ENCODE measurements at regions not wholly inside any gene's neighbourhood (a gene's known extent, or its start where the extent isn't known, plus 50 kb on each side); places are given as distances from the start of the nearest gene placed in this dataset.

GRCh38 chr1:19024532-19024931, 68.1 kb upstream of the IFFO2 start:
- no peaks in the 10 kb centered on the region for H3K79me2 ChIP-seq (ENCODE audit: insufficient read depth)
- 40% methylated on average over 4 of the region's 4 CpGs for WGBS (ENCODE audit: low lambda C conversion rate)
- H3K27ac ChIP-seq (ENCODE audit: low read depth in 2 of 2, low read length in 1 of 2), result no peak overlapping the region
- H4K20me1 ChIP-seq (ENCODE audit: insufficient read depth), result no peaks in the 10 kb centered on the region
- H3F3A ChIP-seq (replicated peaks; ENCODE audit: insufficient read depth), result no peaks in the 10 kb centered on the region
- DNase-seq, result no peak
- H3K9ac ChIP-seq, result no peak overlapping the region
- peaks cover 9% of the 10 kb centered on the region; the same call in 1 of the 2 replicates for H3K9me3 ChIP-seq
- ChIA-PET CTCF (no interaction called here), POLR2A (no interaction called here)
- peaks cover 0 to 2% of the 10 kb centered on the region in 2 experiments; a peak in 1 of 4 replicates for H3K4me1 ChIP-seq (ENCODE audit: control insufficient read depth in 1 of 2, insufficient read depth in 2 of 2, low read depth in 1 of 2, low read length in 1 of 2)
- TF ChIP-seq MEF2A (IDR thresholded peaks at IDR 0.05; ENCODE audit: borderline replicate concordance, low read depth), result no peak
- TF ChIP-seq GABPA (IDR thresholded peaks at IDR 0.05; ENCODE audit: low read depth), result no peak
- no peak for TF ChIP-seq FOXJ3 (CRISPR knock-in tag; IDR thresholded peaks at IDR 0.05)
- TF ChIP-seq SIN3A (IDR thresholded peaks at IDR 0.05; ENCODE audit: borderline replicate concordance, low read depth, low read length), result no peak
- TF ChIP-seq TCF12 (IDR thresholded peaks at IDR 0.05), result no peak
- no peak for TF ChIP-seq SMC3 (IDR thresholded peaks at IDR 0.05; ENCODE audit: low read depth, low read length)
- no peak for TF ChIP-seq NRF1 (IDR thresholded peaks at IDR 0.05; ENCODE audit: low read depth, low read length)
- no peak for TF ChIP-seq JUND (IDR thresholded peaks at IDR 0.05)
- no peak overlapping the region for H2AFZ ChIP-seq (ENCODE audit: low read depth)
- H3K4me2 ChIP-seq, result no peak overlapping the region
- no peak overlapping the region for H3K4me3 ChIP-seq (ENCODE audit: low read depth in 2 of 2, low read length in 1 of 2)
- H3K27me3 ChIP-seq (ENCODE audit: insufficient read depth), result no peaks in the 10 kb centered on the region
- H3K36me3 ChIP-seq (replicated peaks in 1 of 2; ENCODE audit: control insufficient read depth in 1 of 2, insufficient read depth in 2 of 2, low read length in 1 of 2), result no peaks in the 10 kb centered on the region
- no peaks in the 10 kb centered on the region for H3K9me2 ChIP-seq

GRCh38 chr1:19023787-19024186, 67.3 kb upstream of the IFFO2 start:
- no peak overlapping the region for H3K9ac ChIP-seq
- H3K27ac ChIP-seq (ENCODE audit: low read depth in 2 of 2, low read length in 1 of 2), result no peak overlapping the region
- no peak overlapping the region for H2AFZ ChIP-seq (ENCODE audit: low read depth)
- H3K4me2 ChIP-seq, result no peak overlapping the region
- H3K9me3 ChIP-seq, result peaks cover 9% of the 10 kb centered on the region; the same call in 1 of the 2 replicates
- no peaks in the 10 kb centered on the region for H3K79me2 ChIP-seq (ENCODE audit: insufficient read depth)
- peaks cover 0 to 2% of the 10 kb centered on the region in 2 experiments; a peak in 1 of 4 replicates for H3K4me1 ChIP-seq (ENCODE audit: control insufficient read depth in 1 of 2, insufficient read depth in 2 of 2, low read depth in 1 of 2, low read length in 1 of 2)
- no peaks in the 10 kb centered on the region for H3K9me2 ChIP-seq
- DNase-seq, result no peak
- H3F3A ChIP-seq (replicated peaks; ENCODE audit: insufficient read depth), result no peaks in the 10 kb centered on the region
- POLR2A ChIA-PET, result no interaction called here
- H4K20me1 ChIP-seq (ENCODE audit: insufficient read depth), result no peaks in the 10 kb centered on the region
- no peak overlapping the region for H3K4me3 ChIP-seq (ENCODE audit: low read depth in 2 of 2, low read length in 1 of 2)
- H3K36me3 ChIP-seq (replicated peaks in 1 of 2; ENCODE audit: control insufficient read depth in 1 of 2, insufficient read depth in 2 of 2, low read length in 1 of 2), result no peaks in the 10 kb centered on the region
- CTCF ChIA-PET, result interaction anchor here (1.2 kb wide), 1 partner anchor 90 kb away, joined by 3 read pairs; no protein-coding TSS in a partner anchor
- TF ChIP-seq EP300 (IDR thresholded peaks at IDR 0.05; ENCODE audit: borderline replicate concordance in 1 of 2, low read depth in 1 of 2, low read length in 1 of 2) (no peak), USF1 (IDR thresholded peaks at IDR 0.05; ENCODE audit: borderline replicate concordance, low read depth) (no peak), TCF12 (IDR thresholded peaks at IDR 0.05) (no peak), RFX5 (IDR thresholded peaks at IDR 0.05; ENCODE audit: low read length) (no peak), PBX3 (IDR thresholded peaks at IDR 0.05) (no peak)
- WGBS (ENCODE audit: low lambda C conversion rate), result 48% methylated on average over 2 of the region's 2 CpGs
- H3K27me3 ChIP-seq (ENCODE audit: insufficient read depth), result no peaks in the 10 kb centered on the region
